HG02938 (cell line): ENCODE measurements at regions not wholly inside any gene's neighbourhood (a gene's known extent, or its start where the extent isn't known, plus 50 kb on each side); places are given as distances from the start of the nearest gene placed in this dataset.
A peak's percentile ranks its signal among the peaks of the same experiment; 100 is the strongest.
"Not testable (repeated sequence)": the region's sequence is repeated elsewhere in the genome, so short reads cannot be mapped to it uniquely, and the experiment has no call there.

Experiments
- ATAC-seq: cut with Tn5 transposase; IDR thresholded peaks from one replicate; pipeline ENCODE4 v1.9.1; 2021; ENCODE audit warnings: mild to moderate bottlenecking, moderate library complexity; ENCODE audit not compliant: unreplicated experiment

DNA sequence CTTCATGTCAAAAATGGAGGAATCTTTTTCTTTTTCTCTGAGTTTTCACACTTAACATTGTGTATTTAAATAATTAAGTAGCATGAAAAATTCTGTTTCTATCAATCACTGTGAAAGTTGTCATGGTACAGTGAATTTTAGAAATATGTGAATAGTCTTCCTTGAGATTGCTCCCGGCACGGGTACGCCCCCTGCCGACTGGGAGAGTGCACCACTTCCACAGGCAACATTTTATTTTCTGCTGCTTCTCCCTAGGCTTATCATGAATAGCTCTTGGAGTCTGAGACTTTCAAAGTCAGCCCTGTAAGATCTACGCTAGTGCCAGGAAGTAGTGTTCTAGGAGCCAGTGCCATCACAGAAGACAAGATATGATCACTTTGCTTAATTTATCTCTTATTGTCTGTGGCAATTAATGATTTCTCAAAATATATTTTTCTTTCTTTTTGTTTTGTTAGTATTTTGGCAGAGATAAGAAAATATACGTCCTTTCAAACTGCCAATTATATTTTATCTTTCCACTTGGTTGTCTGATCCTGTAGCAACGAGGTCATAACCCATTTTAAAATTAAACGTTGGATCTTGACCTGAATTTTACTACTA lies 763.8 kb upstream of the AADAT start:
- peak; percentile 77 for ATAC-seq

DNA sequence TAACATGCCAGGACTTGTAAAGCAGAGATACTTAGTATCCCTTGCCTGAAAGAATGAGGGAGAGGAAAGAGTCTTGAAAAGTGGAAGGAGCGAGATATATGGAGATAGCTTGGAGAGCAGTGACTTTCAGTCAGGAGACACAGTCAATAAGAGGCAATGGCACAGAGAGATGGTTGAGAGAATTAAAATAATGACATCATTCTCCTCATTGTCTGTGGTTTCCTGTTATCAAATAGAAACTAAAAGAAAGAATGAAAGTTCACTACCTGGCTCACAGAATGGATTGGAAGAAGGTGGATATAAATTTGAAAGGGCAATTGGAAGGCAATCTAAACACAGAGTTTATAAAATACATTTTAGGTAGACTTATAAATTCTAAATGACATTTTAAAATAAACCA lies 760.2 kb upstream of the AADAT start:
- ATAC-seq = peak; percentile 63

DNA sequence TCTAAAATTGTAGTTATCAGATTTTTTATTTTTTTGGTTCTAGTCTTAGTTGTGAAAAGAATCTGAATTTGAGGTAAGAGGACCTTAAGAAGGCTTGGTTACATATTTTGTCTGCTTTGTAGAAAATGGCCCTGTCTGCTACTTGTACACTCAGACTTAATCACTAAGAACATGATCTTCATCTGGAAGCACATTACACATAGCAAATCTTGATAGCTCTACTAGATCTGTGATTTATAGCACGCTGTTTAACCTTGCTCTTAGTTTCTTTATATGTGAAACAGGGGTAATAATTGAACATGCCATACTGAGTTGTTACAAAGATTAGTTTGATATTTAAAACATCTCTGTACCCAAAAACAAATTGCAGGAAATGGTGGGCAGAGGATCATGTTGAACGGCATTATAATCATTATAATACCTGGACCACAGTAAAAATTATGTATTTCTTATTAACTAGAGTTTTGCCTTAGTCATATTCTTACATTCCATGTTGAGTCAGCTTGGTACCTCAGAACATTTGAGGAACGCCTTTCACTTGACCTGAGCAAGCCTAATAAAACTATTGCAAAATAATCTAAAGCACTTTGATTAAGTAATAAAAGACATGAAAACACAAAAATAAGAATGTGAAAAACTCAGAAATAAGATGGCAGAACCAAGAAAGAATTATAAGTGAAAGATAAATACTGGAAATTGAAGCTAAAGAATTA lies 738.0 kb upstream of the AADAT start:
- ATAC-seq = no peak

DNA sequence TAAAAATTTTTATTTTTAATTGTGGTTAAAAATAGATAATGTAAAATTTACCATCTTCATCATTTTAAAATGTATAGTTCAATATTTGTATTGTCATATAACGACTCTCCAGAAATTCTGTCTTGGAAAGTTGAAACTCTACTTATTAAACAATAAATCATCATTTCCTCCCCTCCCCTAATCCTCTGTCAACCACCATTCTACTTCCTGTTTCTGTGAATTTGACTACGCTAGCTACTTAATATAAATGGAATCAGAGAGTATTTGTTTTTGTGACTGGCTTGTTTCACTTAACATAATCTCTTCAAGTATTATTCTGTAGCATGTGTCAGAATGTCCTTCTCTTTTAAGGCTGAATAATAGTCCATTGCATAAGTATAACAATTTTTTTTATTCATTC lies 729.0 kb upstream of the AADAT start:
- ATAC-seq = no peak

DNA sequence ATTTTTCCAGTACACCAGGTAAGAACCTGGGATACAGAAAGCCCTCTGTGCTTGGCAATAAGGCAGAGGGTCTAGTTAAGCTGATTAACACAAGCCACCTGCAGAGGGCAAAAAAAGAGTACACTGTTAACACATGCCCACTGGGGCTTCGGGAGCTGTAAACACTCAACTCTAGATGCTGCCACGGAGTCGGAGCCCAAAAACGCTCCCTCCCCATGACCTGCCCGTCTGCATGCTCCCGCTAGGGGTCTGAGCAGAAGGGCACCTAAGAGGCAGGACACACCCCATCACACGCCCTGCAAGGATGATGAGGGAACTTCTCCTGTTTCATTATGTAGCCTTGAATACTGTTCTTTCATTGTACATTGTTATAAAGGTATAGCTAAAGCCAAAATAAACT lies 715.6 kb upstream of the AADAT start:
- no peak for ATAC-seq

DNA sequence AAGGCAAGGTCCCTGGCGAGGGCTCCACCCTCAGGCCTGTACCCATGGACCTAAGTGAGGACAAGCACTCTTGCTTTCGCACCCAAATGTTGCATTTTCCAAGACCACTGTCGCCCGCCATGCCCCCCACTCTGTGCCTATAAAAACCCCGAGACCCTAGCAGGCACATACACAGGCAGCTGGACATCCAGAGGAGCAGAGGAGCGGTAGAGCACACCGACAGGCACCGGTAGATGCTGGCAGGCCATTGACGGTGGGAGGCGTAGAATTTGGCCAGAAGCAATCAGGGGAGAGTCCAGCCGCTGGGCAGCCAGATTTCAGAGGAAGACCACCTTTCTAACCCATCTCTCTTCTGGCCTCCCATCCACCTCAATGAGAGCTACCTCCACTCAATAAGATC lies 715.2 kb upstream of the AADAT start:
- ATAC-seq = no peak

DNA sequence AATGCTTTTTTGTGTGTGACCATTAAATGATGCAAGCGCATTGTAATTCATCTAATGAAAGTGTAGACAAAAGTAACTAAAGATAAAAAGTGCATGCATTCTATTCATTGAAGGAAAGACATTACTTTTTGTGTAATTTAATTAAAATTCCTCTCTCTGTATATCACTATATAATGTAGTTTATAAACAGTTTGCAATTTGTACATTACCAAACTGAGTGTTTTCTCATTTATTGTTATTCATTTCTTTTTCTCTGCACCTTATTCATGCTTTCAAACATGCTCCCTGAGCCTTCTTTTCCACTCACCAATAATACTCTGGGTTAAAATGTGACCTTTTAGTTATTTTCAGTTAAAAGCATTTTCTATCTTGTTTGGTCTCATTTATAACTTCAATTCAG lies 713.7 kb upstream of the AADAT start:
- no peak for ATAC-seq

DNA sequence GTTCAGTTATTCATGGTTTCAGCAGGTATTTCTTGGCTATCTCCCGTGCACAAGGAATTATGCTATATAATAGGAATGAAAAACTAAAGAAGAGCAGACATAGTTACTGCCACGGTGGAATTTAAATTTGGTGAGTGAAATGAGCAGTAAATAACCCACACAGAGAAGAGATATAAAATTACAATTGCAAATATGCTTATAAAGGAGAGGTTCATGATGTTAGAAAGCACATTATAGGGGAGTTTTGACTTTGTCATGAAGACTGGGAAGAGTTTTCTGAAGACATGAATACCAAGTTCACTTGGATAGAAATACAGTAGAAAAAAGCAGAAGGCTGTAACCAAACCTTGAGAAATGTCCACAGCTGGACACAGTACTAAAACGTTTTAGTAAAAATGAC lies 712.0 kb upstream of the AADAT start:
- no peak for ATAC-seq

DNA sequence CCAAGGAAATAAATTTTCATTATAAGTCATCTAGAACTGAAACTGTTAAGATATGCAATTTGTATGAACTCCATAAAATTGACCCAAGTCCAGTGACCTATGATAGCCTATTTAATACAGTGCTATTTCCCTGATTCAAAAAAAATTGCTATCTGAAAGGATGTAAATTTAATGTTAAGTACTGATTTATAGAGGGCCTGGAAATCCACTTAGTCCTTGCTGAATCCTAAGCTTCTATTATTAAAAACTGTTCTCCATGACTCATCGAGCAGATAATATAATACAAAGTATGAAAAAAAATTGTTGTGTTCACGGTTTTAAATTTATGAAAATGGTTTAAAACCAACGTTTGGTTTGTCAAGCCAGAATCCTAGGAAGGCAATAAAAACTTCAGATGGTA lies 704.8 kb upstream of the AADAT start:
- no peak for ATAC-seq

DNA sequence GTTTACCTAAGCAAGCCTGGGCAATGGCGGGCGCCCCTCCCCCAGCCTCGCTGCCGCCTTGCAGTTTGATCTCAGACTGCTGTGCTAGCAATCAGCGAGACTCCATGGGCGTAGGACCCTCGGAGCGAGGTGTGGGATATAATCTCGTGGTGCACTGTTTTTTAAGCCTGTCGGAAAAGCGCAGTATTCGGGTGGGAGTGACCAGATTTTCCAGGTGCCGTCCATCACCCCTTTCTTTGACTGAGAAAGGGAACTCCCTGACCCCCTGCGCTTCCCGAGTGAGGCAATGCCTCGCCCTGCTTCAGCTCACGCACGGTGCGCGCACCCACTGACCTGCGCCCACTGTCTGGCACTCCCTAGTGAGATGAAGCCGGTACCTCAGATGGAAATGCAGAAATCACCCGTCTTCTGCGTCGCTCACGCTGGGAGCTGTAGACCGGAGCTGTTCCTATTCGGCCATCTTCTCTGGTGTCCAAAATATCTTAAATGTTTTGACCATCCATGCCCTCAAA lies 698.8 kb upstream of the AADAT start:
- ATAC-seq = not testable (repeated sequence)

DNA sequence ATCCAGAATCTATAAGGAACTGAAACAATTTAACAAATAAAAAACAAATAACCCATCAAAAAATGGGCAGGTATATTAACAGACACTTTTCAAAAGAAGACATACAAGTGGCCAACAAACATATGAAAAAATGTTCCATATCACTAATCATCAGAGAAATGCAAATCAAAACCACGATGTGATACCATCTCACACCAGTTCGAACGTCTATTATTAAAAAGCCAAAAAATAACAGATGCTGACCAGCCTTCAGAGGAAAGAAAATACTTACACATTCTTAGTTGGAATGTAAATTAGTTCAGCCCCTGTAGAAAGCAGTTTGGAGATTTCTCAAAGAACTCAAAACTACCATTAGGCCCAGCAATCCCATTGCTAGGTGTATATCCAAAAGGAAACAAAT lies 687.9 kb upstream of the AADAT start:
- ATAC-seq = no peak

DNA sequence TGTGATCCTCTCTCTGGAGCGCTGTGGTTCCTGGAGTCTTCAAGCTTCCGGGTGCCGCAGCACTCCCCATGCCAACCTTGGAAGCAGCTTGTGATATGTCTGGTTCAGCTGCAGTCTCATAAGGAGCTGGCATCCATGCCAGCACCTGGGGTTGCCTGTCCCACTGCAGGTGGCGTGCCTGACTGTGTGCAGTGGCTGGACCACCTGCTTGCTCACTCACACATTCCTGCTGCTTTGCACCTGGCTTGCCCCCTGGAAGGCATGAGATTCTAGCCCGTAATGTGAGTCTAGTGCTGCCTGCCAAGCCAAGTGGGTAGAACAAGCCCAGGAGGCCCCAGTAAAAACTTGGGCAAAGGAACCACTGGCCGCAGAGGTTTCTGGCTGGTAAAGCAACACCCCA lies 687.2 kb upstream of the AADAT start:
- no peak for ATAC-seq

DNA sequence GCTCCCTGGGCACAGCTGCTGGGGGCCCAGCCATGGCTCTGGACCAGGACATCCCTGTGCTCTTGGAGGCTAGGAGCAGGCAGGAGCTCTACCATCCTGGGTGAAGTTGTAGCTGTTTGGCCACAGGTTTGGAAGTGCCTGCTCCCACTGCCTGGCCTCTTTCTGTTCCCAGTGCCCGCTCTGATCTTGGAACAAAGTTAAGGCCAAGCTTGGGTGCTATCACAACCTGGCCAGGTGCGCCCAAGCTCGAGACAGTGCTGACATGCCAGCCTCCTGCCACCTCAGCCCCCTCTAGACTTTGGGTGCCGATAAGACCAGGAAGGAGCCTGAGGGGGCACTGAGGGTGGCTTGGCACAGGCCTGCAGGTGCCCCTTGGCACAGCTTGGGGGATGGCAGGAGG lies 686.1 kb upstream of the AADAT start:
- no peak for ATAC-seq

DNA sequence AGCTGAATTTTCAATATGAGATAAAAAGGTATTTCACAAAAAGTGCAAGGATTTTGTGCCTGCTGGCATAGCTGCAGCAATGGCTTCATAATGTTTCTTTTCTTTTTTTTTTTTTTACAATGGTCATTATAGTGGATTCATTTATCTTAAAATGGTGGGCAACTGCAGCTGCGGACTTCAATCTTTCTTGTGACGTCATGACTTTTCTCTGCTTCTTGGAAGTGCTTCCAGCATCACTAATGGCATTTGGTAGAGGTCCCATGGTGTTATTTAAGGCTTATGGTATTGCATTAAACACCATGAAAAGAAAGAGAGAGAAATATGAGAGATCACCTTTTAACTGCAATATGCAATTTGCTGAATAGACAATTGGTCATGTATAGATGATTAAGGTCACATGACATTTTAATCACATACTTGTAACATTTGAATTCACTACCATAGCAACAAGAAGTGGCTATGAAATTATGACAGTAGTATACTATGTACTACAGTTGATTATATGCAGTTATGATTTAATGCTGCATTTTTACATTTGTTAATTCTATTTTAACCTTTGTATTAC lies 684.0 kb upstream of the AADAT start:
- no peak for ATAC-seq

DNA sequence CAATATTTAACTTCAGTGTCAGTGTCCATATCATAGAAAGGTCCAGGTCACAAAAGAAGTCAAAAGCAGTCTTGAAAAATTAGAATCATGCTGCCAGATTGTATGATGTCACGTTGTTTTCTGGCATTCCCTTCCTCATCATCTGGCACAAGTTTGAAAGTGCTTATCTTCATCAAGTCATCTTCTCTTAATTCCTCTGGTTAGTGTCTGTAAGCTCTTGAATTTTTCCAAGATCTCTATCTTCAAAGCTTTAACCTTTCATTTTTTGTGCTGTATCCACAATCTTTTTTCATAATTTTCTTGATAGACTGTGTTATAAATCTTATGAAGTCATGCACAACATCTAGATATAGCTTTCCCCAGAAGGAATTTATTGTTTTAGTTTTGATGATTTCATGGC lies 682.7 kb upstream of the AADAT start:
- no peak for ATAC-seq

DNA sequence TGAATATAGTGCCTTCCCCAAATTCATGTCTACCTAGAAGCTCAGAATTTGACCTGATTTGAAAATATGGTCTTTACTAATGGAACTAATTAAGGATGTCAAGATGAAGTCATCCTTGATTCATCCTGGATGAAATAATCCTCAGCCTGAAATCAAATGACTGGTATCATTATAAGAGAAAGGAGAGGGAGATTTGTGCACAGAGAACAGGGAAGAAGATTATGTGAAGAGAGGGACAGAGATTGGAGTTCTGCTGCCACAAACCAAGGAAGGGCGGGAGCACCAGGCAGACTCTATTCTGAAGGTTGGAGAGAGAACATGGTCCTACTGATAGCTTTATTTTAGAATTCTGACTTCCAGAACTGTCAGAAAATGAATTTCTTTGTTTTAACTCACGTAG lies 680.9 kb upstream of the AADAT start:
- no peak for ATAC-seq

DNA sequence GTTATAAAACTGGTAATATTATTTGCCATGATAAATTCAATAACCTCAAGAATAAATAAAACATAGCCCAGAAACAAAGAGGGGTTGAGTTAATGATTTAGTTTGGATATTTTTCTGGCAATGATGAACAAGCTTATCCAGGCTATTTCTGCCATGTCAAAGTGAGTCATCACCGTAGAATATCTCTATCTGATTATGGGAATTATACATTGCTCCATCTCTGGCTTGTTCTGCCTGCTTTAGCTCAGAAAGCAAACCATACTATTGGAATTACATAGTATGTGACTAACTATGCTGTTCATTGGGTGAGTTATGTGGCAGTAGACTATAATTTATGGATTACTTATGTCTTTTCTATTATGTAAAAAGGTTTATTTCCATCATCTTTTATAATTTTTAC lies 680.1 kb upstream of the AADAT start:
- ATAC-seq = no peak

DNA sequence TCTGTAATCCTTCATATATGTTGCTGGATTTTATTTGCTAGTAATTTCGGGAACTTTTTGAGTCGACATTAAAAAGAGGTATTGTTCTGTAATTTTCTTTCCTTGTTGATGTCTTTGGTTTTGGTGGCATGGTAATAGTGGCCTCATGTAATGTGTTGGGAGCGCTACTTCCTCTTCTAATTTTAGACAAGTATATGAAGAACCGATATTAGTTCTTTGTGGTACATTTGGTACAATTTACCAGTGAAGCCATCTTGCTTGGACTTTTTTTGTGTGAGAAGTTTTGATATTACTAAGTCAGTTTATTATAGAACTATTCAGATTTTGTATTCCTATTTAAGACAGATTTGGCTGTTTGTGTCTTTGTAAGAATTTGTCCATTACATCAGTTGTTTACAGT lies 669.2 kb upstream of the AADAT start:
- peak; percentile 81 for ATAC-seq

DNA sequence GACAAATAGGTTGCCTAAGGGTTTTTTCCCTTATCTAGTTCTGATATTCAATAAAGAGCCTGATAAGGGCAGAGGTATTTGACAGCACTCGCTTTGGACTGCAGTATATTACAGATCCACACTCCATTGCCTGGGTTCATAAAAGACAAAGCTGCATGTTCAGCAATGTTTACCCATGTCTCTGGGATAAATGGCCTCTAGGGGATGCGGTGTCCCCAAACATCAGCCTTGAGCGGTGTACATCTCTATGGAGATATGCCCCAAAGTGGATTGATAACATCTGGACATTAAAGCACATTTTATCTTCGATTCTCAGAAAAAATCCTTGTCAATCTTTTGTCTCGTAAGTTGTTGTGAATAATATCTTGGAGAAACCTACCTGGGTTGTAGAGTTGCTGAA lies 660.8 kb upstream of the AADAT start:
- no peak for ATAC-seq

DNA sequence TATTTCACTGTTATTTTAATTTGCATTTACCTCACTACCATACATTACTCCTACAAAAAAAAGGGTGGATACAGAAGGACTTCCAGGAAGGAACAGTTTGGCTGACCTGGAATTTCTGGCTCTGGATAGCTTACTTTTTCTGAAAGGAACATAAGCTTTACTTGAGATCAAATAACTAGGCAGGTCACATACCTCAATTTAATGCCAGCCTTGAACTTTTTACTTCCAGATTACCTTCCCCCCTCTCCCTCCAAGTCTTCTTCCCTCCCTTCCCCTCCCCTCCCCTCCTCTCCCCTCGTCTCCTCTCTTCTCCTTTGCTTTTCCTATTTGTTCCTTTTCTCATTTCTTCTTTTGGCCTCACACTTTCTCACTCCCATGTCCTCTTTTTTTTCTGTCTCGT lies 659.2 kb upstream of the AADAT start:
- no peak for ATAC-seq

DNA sequence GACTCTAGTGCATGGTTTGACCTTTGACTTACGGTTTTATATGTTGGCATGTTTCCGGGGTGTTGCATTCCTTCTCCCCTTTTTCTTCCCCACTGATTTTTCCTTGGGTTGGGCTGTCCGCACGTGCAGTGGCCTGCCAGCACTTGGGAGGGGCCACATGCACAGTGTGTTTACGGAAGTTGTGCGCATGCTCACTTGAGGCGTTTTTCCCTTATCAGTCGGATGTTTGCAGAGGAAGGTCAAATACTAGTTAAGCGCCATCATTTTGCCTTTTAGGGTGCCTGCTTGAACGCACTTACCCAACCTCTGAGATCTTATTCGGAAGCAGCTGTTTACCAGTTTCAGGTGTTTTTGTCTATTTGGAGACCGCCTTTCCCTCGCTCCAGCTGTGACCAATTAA lies 653.9 kb upstream of the AADAT start:
- no peak for ATAC-seq

DNA sequence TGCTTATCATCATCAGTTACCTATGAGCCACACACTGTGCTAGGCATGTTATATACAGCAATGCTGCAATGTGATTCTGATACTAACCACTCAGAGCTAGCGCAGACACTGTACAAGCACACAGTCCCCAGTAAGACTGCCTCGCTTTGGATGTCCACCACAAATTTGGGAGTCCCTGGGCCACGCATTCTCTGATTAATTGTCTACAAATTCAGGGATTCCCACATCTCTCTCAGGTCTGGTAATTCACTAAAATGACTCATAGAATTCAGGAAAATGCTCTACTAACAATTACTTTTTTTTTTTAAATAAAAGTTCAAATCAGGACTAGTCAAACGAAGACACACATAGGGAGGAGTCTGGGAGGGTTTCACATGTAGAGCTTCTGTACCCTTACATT lies 652.1 kb upstream of the AADAT start:
- ATAC-seq = no peak

DNA sequence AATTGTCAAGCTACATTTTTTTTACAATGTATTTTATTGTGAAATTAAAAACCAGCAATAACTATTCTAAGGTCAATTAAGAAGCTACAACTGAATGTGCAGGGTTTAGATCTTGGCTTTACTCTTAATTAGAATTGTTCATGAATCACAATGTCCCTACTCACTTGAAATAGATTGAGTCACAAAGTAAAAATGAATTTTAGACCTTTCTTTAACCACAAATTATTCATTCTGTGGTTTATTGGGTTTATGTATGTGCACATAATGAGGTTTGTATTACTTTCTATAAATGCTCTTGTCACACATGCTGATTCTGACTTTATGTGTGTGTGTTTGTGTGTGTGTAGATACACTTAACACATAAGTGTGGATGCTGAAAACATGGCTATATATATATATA lies 647.0 kb upstream of the AADAT start:
- ATAC-seq = no peak
